GM18867 (cell line): ENCODE measurements at regions not wholly inside any gene's neighbourhood (a gene's known extent, or its start where the extent isn't known, plus 50 kb on each side); places are given as distances from the start of the nearest gene placed in this dataset.

Experiments used
- ATAC-seq: cut with Tn5 transposase; IDR thresholded peaks from one replicate; pipeline ENCODE4 v1.9.1; 2021; ENCODE audit warnings: mild to moderate bottlenecking, moderate library complexity; ENCODE audit not compliant: unreplicated experiment

- ATAC-seq, result no peak
Measured at GRCh38 chr15:99454941-99455788, 110.6 kb upstream of the MEF2A start.

- no peak for ATAC-seq
Measured at GRCh38 chr15:99455789-99456160, 110.0 kb upstream of the MEF2A start.

GRCh38 chr15:99464137-99464536 is 101.6 kb upstream of the MEF2A start:
- no peak for ATAC-seq

GRCh38 chr15:99466701-99467337 is 99.0 kb upstream of the MEF2A start:
- ATAC-seq, result no peak

GRCh38 chr15:99467338-99467720 is 98.5 kb upstream of the MEF2A start:
- ATAC-seq, result no peak

GRCh38 chr15:99467853-99468464 is 97.8 kb upstream of the MEF2A start:
- ATAC-seq, result no peak

- ATAC-seq, result peak; percentile 64
Measured at GRCh38 chr15:99470204-99470603, 95.6 kb upstream of the MEF2A start.

- ATAC-seq, result no peak
Measured at GRCh38 chr15:99472416-99473145, 93.2 kb upstream of the MEF2A start.

- ATAC-seq, result no peak
Measured at GRCh38 chr15:99473981-99474906, 91.5 kb upstream of the MEF2A start.

GRCh38 chr15:99474909-99475753 is 90.7 kb upstream of the MEF2A start:
- no peak for ATAC-seq

- no peak for ATAC-seq
Measured at GRCh38 chr15:99475754-99476412, 89.9 kb upstream of the MEF2A start.

GRCh38 chr15:99476413-99477222 is 89.2 kb upstream of the MEF2A start:
- no peak for ATAC-seq

GRCh38 chr15:99477791-99478471 is 87.9 kb upstream of the MEF2A start:
- ATAC-seq, result no peak

- no peak for ATAC-seq
Measured at GRCh38 chr15:99478977-99479376, 86.8 kb upstream of the MEF2A start.

GRCh38 chr15:99480016-99480810 is 85.6 kb upstream of the MEF2A start:
- ATAC-seq, result no peak

GRCh38 chr15:99481113-99481950 is 84.5 kb upstream of the MEF2A start:
- ATAC-seq, result no peak
